Upper lobe of right lung (tissue), 1 donor: ENCODE measurements at regions not wholly inside any gene's neighbourhood (a gene's known extent, or its start where the extent isn't known, plus 50 kb on each side); places are given as distances from the start of the nearest gene placed in this dataset.
"Not testable (repeated sequence)": the region's sequence is repeated elsewhere in the genome, so short reads cannot be mapped to it uniquely, and the experiment has no call there.

Source experiments
- ATAC-seq: fragments of 200-7000 bp; cut with Tn5 transposase; one replicate; pipeline ENCODE4 v1.9.1; 2020; ENCODE audit warnings: mild to moderate bottlenecking, moderate library complexity
- DNase-seq: peaks from one replicate; pipeline ENCODE4 v3.0.0-alpha.2; 2020
- H3K27ac ChIP-seq: fragments of 200-600 bp; one replicate; pipeline ENCODE4 v1.8.0; 2022
- H3K27me3 ChIP-seq: fragments of 200-600 bp; one replicate; pipeline ENCODE4 v1.8.0; 2022; ENCODE audit warnings: mild to moderate bottlenecking
- H3K36me3 ChIP-seq: fragments of 200-600 bp; one replicate; pipeline ENCODE4 v1.8.0; 2022
- H3K4me1 ChIP-seq: fragments of 200-600 bp; one replicate; pipeline ENCODE4 v1.8.0; 2022
- H3K4me3 ChIP-seq: fragments of 200-600 bp; one replicate; pipeline ENCODE4 v1.8.0; 2022; ENCODE audit warnings: mild to moderate bottlenecking
- H3K9me3 ChIP-seq: fragments of 200-600 bp; one replicate; pipeline ENCODE4 v1.8.0; 2022
- CTCF ChIP-seq: fragments of 200-600 bp; IDR thresholded peaks from one replicate; pipeline ENCODE4 v1.8.0; 2022; ENCODE audit warnings: antibody characterized with exemption
- intact Hi-C: fragments of 100-400 bp; cut with DNase I; formaldehyde crosslinking; loops from one replicate; pipeline ENCODE4 v1.11.0; 2022
- donor health status: DM: no; HTN: yes; CAD: no; lungs with severe emphysema.

GRCh38 chr3:158026236-158026635 is 80.0 kb downstream of the SHOX2 start:
- no peaks in the 10 kb centered on the region for H3K36me3 ChIP-seq
- no peak for TF ChIP-seq CTCF

GRCh38 chr3:158019897-158020296 is 86.3 kb downstream of the SHOX2 start:
- ATAC-seq, H3K4me1 ChIP-seq, DNase-seq, H3K9me3 ChIP-seq, intact Hi-C loops, H3K4me3 ChIP-seq, H3K27ac ChIP-seq, H3K36me3 ChIP-seq, H3K27me3 ChIP-seq: not testable (repeated sequence)

More at GRCh38 chr3:158026236-158026635, 80.0 kb downstream of the SHOX2 start:
- no peak overlapping the region for H3K27ac ChIP-seq
- H3K4me3 ChIP-seq: no peak overlapping the region
- H3K27me3 ChIP-seq: no peaks in the 10 kb centered on the region
- DNase-seq (no peak), ATAC-seq (no peak)
- H3K4me1 ChIP-seq: no peaks in the 10 kb centered on the region
- no peaks in the 10 kb centered on the region for H3K9me3 ChIP-seq
- intact Hi-C loops: no loop called here

- intact Hi-C loops: no loop called here
- DNase-seq: no peak
- TF ChIP-seq CTCF: no peak
Observed at GRCh38 chr3:158018462-158018861, 87.8 kb downstream of the SHOX2 start.

GRCh38 chr3:158012901-158013300 is 93.3 kb downstream of the SHOX2 start:
- Histone ChIP-seq H3K4me1 (no peaks in the 10 kb centered on the region), H3K36me3 (no peaks in the 10 kb centered on the region), H3K27me3 (no peaks in the 10 kb centered on the region), H3K9me3 (no peaks in the 10 kb centered on the region), H3K4me3 (no peak overlapping the region), H3K27ac (no peak overlapping the region)
- no peak for TF ChIP-seq CTCF
- intact Hi-C loops: no loop called here
- DNase-seq (no peak), ATAC-seq (no peak)

More at GRCh38 chr3:158018462-158018861, 87.8 kb downstream of the SHOX2 start:
- Histone ChIP-seq H3K4me3 (no peak overlapping the region), H3K36me3 (no peaks in the 10 kb centered on the region), H3K27ac (no peak overlapping the region), H3K27me3 (no peaks in the 10 kb centered on the region), H3K4me1 (no peaks in the 10 kb centered on the region), H3K9me3 (no peaks in the 10 kb centered on the region)
- ATAC-seq: no peak

- Histone ChIP-seq H3K9me3 (no peaks in the 10 kb centered on the region), H3K4me3 (no peak overlapping the region), H3K27me3 (no peaks in the 10 kb centered on the region), H3K36me3 (no peaks in the 10 kb centered on the region), H3K27ac (no peak overlapping the region), H3K4me1 (no peaks in the 10 kb centered on the region)
- TF ChIP-seq CTCF: no peak
- ATAC-seq (no peak), DNase-seq (no peak)
- intact Hi-C loops: no loop called here
Observed at GRCh38 chr3:158005391-158006100, 100.7 kb downstream of the SHOX2 start.

- H3K36me3 ChIP-seq: no peaks in the 10 kb centered on the region
Observed at GRCh38 chr3:157999246-157999645, 107.0 kb downstream of the SHOX2 start.

More at GRCh38 chr3:157999246-157999645, 107.0 kb downstream of the SHOX2 start:
- no peaks in the 10 kb centered on the region for H3K9me3 ChIP-seq
- intact Hi-C loops: no loop called here
- TF ChIP-seq CTCF: no peak
- no peak for ATAC-seq
- DNase-seq: no peak
- no peak overlapping the region for H3K27ac ChIP-seq
- no peak overlapping the region for H3K4me3 ChIP-seq
- no peaks in the 10 kb centered on the region for H3K4me1 ChIP-seq
- no peaks in the 10 kb centered on the region for H3K27me3 ChIP-seq
